HCT116 (cell line): ENCODE measurements at regions not wholly inside any gene's neighbourhood (a gene's known extent, or its start where the extent isn't known, plus 50 kb on each side); places are given as distances from the start of the nearest gene placed in this dataset.

ENCODE experiments used
- ATAC-seq: fragments of 200-7000 bp; cut with Tn5 transposase; 2 replicates; pipeline ENCODE4 v1.9.1; 2020; ENCODE audit warnings: mild to moderate bottlenecking, moderate library complexity
- BruUV-seq: library from RNA; stranded (reverse); fragments of 400-500 nt; replicated peaks from 2 replicates; lab custom pipeline; 2021; lab: Mats Ljungman, UMichigan
- CTCF ChIA-PET: fragments of 300-600 bp; sonication (Branson Sonifier 250); formaldehyde crosslinking; loops from one replicate; lab custom pipeline; 2021; ENCODE audit warnings: antibody characterized with exemption; lab: Charles Lee
- POLR2A ChIA-PET: fragments of 300-600, 350-600 bp; sonication (Branson Sonifier 250); formaldehyde crosslinking; loops from one replicate; lab custom pipeline; 2021; ENCODE audit warnings: antibody characterized with exemption; lab: Charles Lee
- RAD21 ChIA-PET, 2 experiments: fragments of 300-600 bp; sonication (Branson Sonifier 250); formaldehyde crosslinking; loops; one replicate each; lab custom pipeline; 2023; ENCODE audit warnings: low total read pairs in 2 of 2; ENCODE audit not compliant: uncharacterized antibody in 2 of 2, unreplicated experiment in 2 of 2, low non-redundant PET in 1 of 2; lab: Charles Lee
- DNase-seq: peaks from one replicate; pipeline ENCODE4 v3.0.0-alpha.2; 2010; ENCODE audit warnings: low read depth, low spot score
- H2AFZ ChIP-seq: fragments of 200-600 bp; shearing (Covaris generic), sonication (generic); 2 replicates; pipeline ENCODE4 v1.6.1; 2017; ENCODE audit warnings: low read depth, mixed run types, mixed read lengths, antibody characterized with exemption, low read length; ENCODE audit not compliant: poor library complexity, severe bottlenecking
- H3K27ac ChIP-seq: 2 replicates; pipeline ENCODE4 v1.5.1; 2012; ENCODE audit warnings: low read depth, low read length
- H3K27me3 ChIP-seq: fragments of 200-600 bp; sonication (generic); 2 replicates; pipeline ENCODE4 v1.6.1; 2016; ENCODE audit warnings: mixed run types, low read length, mixed read lengths; ENCODE audit not compliant: insufficient read depth
- H3K36me3 ChIP-seq, 2 experiments: fragments of 200-500 bp in 1 of 2; fragments of 200-600 bp in 1 of 2; sonication (Bioruptor generic) in 1 of 2; sonication (generic) in 1 of 2; 2 replicates each; pipeline versions ENCODE4 v1.5.1 to v1.6.1; 2014 to 2016; ENCODE audit warnings: low read length in 2 of 2, inconsistent platforms in 1 of 2, mixed read lengths in 1 of 2, mixed run types in 1 of 2; ENCODE audit not compliant: insufficient read depth in 2 of 2, control insufficient read depth in 1 of 2
- H3K4me1 ChIP-seq, 2 experiments: fragments of 200-600 bp in 1 of 2; sonication (generic) in 1 of 2; 2 replicates each; pipeline versions ENCODE4 v1.5.1 to v1.6.1; 2012 to 2017; ENCODE audit warnings: low read length in 2 of 2, inconsistent platforms in 1 of 2, mild to moderate bottlenecking in 1 of 2, mixed read lengths in 1 of 2, mixed run types in 1 of 2, moderate library complexity in 1 of 2; ENCODE audit not compliant: insufficient read depth in 2 of 2, control insufficient read depth in 1 of 2
- H3K4me2 ChIP-seq: fragments of 200-600 bp; sonication (generic); 2 replicates; pipeline ENCODE4 v1.6.1; 2017; ENCODE audit warnings: mixed run types, low read length, mixed read lengths
- H3K4me3 ChIP-seq, 2 experiments: fragments of 200-600 bp in 1 of 2; sonication (generic) in 1 of 2; replicated peaks in 1 of 2; 2 replicates each; pipeline ENCODE4 v1.5.1; 2011 to 2016; ENCODE audit warnings: low read length in 2 of 2, control low read depth in 1 of 2, low read depth in 1 of 2, mild to moderate bottlenecking in 1 of 2, mixed read lengths in 1 of 2, mixed run types in 1 of 2
- H3K79me2 ChIP-seq: fragments of 200-600 bp; sonication (generic); 2 replicates; pipeline ENCODE4 v1.6.1; 2017; ENCODE audit warnings: mild to moderate bottlenecking, mixed run types, low read length, moderate library complexity, mixed read lengths; ENCODE audit not compliant: insufficient read depth
- H3K9ac ChIP-seq: fragments of 200-600 bp; sonication (generic); 2 replicates; pipeline ENCODE4 v1.6.1; 2016; ENCODE audit warnings: low read length, mixed read lengths
- H3K9me2 ChIP-seq: fragments of 200-600 bp; sonication (generic), shearing (Covaris generic); 2 replicates; pipeline ENCODE4 v1.6.1; 2017; ENCODE audit warnings: mixed run types, mild to moderate bottlenecking, moderate library complexity; ENCODE audit not compliant: insufficient read depth
- H3K9me3 ChIP-seq, 2 experiments: fragments of 200-500 bp in 1 of 2; fragments of 200-600 bp in 1 of 2; sonication (Bioruptor generic) in 1 of 2; sonication (generic) in 1 of 2; 2 replicates each; pipeline ENCODE4 v1.6.1; 2014 to 2017; ENCODE audit warnings: low read length in 2 of 2, mixed read lengths in 2 of 2, inconsistent platforms in 1 of 2, low read depth in 1 of 2, mild to moderate bottlenecking in 1 of 2, mixed run types in 1 of 2, moderate library complexity in 1 of 2; ENCODE audit not compliant: control insufficient read depth in 1 of 2, insufficient read depth in 1 of 2
- H4K20me1 ChIP-seq: fragments of 200-600 bp; sonication (generic), shearing (Covaris generic); 2 replicates; pipeline ENCODE4 v1.6.1; 2017; ENCODE audit warnings: mixed run types, mild to moderate bottlenecking, moderate library complexity; ENCODE audit not compliant: insufficient read depth
- CBX3 ChIP-seq: IDR thresholded peaks from 2 replicates; pipeline ENCODE4 v1.6.1; 2012; ENCODE audit warnings: low read depth
- CEBPB ChIP-seq: IDR thresholded peaks from 2 replicates; pipeline ENCODE4 v1.6.1; 2012; ENCODE audit warnings: low read depth
- CTCF ChIP-seq, 3 experiments: fragments of 200-600 bp in 1 of 3; sonication (generic) in 1 of 3; IDR thresholded peaks in 2 of 3; conservative IDR thresholded peaks in 1 of 3; 2 replicates each; pipeline ENCODE4 v1.5.1; 2012 to 2017; ENCODE audit warnings: low read depth in 2 of 3, low read length in 2 of 3, antibody characterized with exemption in 1 of 3, borderline replicate concordance in 1 of 3, control low read depth in 1 of 3, mild to moderate bottlenecking in 1 of 3, mixed read lengths in 1 of 3, mixed run types in 1 of 3, moderate library complexity in 1 of 3; ENCODE audit not compliant: insufficient read depth in 1 of 3
- EZH2 ChIP-seq: fragments of 200-600 bp; sonication (generic); IDR thresholded peaks from 2 replicates; pipeline ENCODE4 v1.6.1; 2017; ENCODE audit warnings: antibody characterized with exemption, mixed run types
- EZH2phosphoT487 ChIP-seq: fragments of 200-600 bp; IDR thresholded peaks from 2 replicates; pipeline ENCODE4 v1.6.1; 2018; ENCODE audit warnings: antibody characterized with exemption, borderline replicate concordance
- FOSL1 ChIP-seq: IDR thresholded peaks from 2 replicates; pipeline ENCODE4 v1.6.1; 2012; ENCODE audit warnings: low read depth
- POLR2AphosphoS5 ChIP-seq: IDR thresholded peaks from 2 replicates; pipeline ENCODE4 v1.6.1; 2011; ENCODE audit warnings: mild to moderate bottlenecking, low read depth, low read length, moderate library complexity
- RAD21 ChIP-seq: IDR thresholded peaks from 2 replicates; pipeline ENCODE4 v1.6.1; 2012; ENCODE audit warnings: low read depth, mild to moderate bottlenecking
- ZNF274 ChIP-seq: fragments of 200-500 bp; sonication (Bioruptor generic); IDR thresholded peaks from 2 replicates; pipeline ENCODE4 v1.6.1; 2014; ENCODE audit warnings: mild to moderate bottlenecking, low read depth, low read length, inconsistent platforms
- intact Hi-C: fragments of 100-400 bp; cut with micrococcal nuclease; formaldehyde crosslinking; loops from 2 replicates; pipeline ENCODE4 v1.10.0; 2022

GRCh38 chr11:11756718-11757117 is 85.1 kb upstream of the USP47 start (continued):
- no peak for TF ChIP-seq CTCF (IDR thresholded peaks at IDR 0.05 in 2 of 3, conservative IDR thresholded peaks at IDR 0.05 in 1 of 3; ENCODE audit: borderline replicate concordance in 1 of 3, insufficient read depth in 1 of 3, low read depth in 2 of 3, low read length in 2 of 3)
- no peak for TF ChIP-seq FOSL1
- no peak for TF ChIP-seq RAD21
- TF ChIP-seq ZNF274 = no peak
- TF ChIP-seq CBX3 = no peak

- Histone ChIP-seq H3K27me3 (no peaks in the 10 kb centered on the region), H4K20me1 (no peaks in the 10 kb centered on the region), H3K36me3 (no peaks in the 10 kb centered on the region), H3K9me3 (no peaks in the 10 kb centered on the region), H3K4me3 (no peak overlapping the region), H3K4me1 (no peaks in the 10 kb centered on the region), H2AFZ (no peak overlapping the region), H3K79me2 (no peaks in the 10 kb centered on the region), H3K9me2 (no peaks in the 10 kb centered on the region), H3K4me2 (no peak overlapping the region), H3K9ac (no peak overlapping the region), H3K27ac (no peak overlapping the region)
- BruUV-seq = no TSS peak
- no peak for DNase-seq
- no peak for ATAC-seq
- POLR2A ChIA-PET = no interaction called here
- RAD21 ChIA-PET = no interaction called here
- TF ChIP-seq POLR2AphosphoS5 (no peak), EZH2phosphoT487 (no peak), RAD21 (no peak), EZH2 (no peak), CTCF (IDR thresholded peaks at IDR 0.05 in 2 of 3, conservative IDR thresholded peaks at IDR 0.05 in 1 of 3; ENCODE audit: borderline replicate concordance in 1 of 3, insufficient read depth in 1 of 3, low read depth in 2 of 3, low read length in 2 of 3) (no peak), CEBPB (no peak)
- CTCF ChIA-PET = no interaction called here
- intact Hi-C loops = no loop called here
Observed at GRCh38 chr11:11755871-11756270, 85.9 kb upstream of the USP47 start.
